SU-DHL-6 (cell line): ENCODE measurements at regions not wholly inside any gene's neighbourhood (a gene's known extent, or its start where the extent isn't known, plus 50 kb on each side); places are given as distances from the start of the nearest gene placed in this dataset.

ENCODE experiments used
- H2AFZ ChIP-seq: fragments of 200-600 bp; sonication (generic); 2 replicates; pipeline ENCODE4 v1.6.1; 2014; ENCODE audit warnings: low read depth, mild to moderate bottlenecking, moderate library complexity, mixed read lengths, antibody characterized with exemption, low read length; ENCODE audit not compliant: severe bottlenecking
- H3F3A ChIP-seq: fragments of 200-600 bp; shearing (Covaris generic); 2 replicates; pipeline ENCODE4 v1.6.0; 2016; ENCODE audit warnings: antibody characterized with exemption, mild to moderate bottlenecking; ENCODE audit not compliant: insufficient read depth
- H3K27ac ChIP-seq: fragments of 200-600 bp; sonication (generic); 2 replicates; pipeline ENCODE4 v1.5.1; 2016; ENCODE audit warnings: low read depth, mild to moderate bottlenecking, low read length, moderate library complexity, mixed read lengths
- H3K27me3 ChIP-seq: fragments of 200-600 bp; sonication (generic), shearing (Covaris generic); 2 replicates; pipeline ENCODE4 v1.6.0; 2014; ENCODE audit warnings: mild to moderate bottlenecking, low read length
- H3K36me3 ChIP-seq: fragments of 200-600 bp; sonication (generic); 2 replicates; pipeline ENCODE4 v1.6.1; 2014; ENCODE audit warnings: mild to moderate bottlenecking, low read length, mixed read lengths
- H3K4me2 ChIP-seq: fragments of 300-600, 200-600 bp; shearing (Covaris generic), sonication (generic); 2 replicates; pipeline ENCODE4 v1.6.0; 2014; ENCODE audit warnings: low read length, low read depth, mild to moderate bottlenecking; ENCODE audit not compliant: poor library complexity, severe bottlenecking
- H3K4me3 ChIP-seq: fragments of 200-600 bp; sonication (generic); 2 replicates; pipeline ENCODE4 v1.5.1; 2014; ENCODE audit warnings: antibody characterized with exemption, low read length, mild to moderate bottlenecking, mixed read lengths; ENCODE audit not compliant: insufficient read depth, poor library complexity, severe bottlenecking
- H3K79me2 ChIP-seq: fragments of 200-600 bp; sonication (generic); 2 replicates; pipeline ENCODE4 v1.6.1; 2014; ENCODE audit warnings: mild to moderate bottlenecking, low read length, moderate library complexity; ENCODE audit not compliant: insufficient read depth
- H3K9ac ChIP-seq: fragments of 200-600 bp; sonication (generic); 2 replicates; pipeline ENCODE4 v1.7.0; 2014; ENCODE audit warnings: mild to moderate bottlenecking, low read length
- H3K9me2 ChIP-seq: fragments of 200-600 bp; sonication (generic); replicated peaks from 2 replicates; pipeline ENCODE4 v1.6.1; 2014; ENCODE audit warnings: low read length; ENCODE audit not compliant: insufficient read depth
- H3K9me3 ChIP-seq: fragments of 200-600 bp; sonication (generic); 2 replicates; pipeline ENCODE4 v1.6.1; 2014; ENCODE audit warnings: low read length, mixed read lengths; ENCODE audit not compliant: insufficient read depth
- H4K20me1 ChIP-seq: fragments of 200-600 bp; sonication (generic); 2 replicates; pipeline ENCODE4 v1.6.1; 2014; ENCODE audit warnings: low read depth, mild to moderate bottlenecking, antibody characterized with exemption, low read length, moderate library complexity, mixed read lengths
- EZH2phosphoT487 ChIP-seq: fragments of 200-600 bp; sonication (generic), shearing (Covaris generic); conservative IDR thresholded peaks from 2 replicates; pipeline ENCODE4 v1.6.1; 2018; ENCODE audit warnings: mild to moderate bottlenecking, antibody characterized with exemption, low read length, moderate library complexity, mixed read lengths
- TF ChIP-seq, protein P1 (sequence below): fragments of 200-600 bp; sonication (generic); IDR thresholded peaks from one replicate; pipeline ENCODE4 v1.5.1; 2017; ENCODE audit warnings: antibody characterized with exemption, mild to moderate bottlenecking, low read length, moderate library complexity; ENCODE audit not compliant: insufficient read depth, poor library complexity, severe bottlenecking

DNA sequence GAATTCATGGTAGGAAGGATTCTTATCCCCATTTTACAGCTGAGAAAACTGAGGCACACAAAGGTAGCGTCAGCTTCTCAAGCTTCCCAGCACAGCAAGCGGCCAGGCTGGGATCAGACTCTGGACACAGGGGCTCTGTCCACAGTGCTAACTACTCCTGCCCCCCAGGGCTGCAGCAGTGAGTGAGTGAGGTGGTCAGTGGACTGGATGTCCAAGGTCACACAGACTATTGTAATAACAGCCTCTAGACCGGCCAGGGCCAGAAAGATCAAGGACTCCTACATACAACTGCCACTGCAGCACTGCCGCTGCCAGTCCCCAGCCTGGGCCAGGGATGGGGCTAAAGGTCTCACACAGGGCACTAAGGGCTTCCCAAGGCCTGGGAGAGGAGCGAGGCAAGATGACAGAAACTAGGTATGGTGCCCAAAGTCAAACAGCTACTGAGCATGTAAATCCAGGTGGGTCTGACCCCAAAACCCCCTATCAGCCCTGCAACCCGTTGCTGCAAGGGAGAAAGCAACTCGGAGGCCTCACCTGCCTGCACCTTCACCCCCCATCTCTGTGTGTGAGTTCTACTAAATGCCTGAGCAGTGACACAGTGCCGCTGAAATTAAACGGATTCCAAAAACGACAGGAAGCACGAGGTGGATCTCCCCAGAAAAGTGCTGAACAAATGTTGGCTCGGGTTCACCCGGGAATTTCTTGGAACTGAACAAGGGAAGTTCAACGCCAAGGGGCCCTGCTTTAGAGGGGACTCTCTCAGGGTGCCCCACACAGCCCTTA, 161.8 kb upstream of the GRK3 start:
- Histone ChIP-seq H3F3A (no peaks in the 10 kb centered on the region), H3K4me2 (no peak overlapping the region), H3K36me3 (no peaks in the 10 kb centered on the region), H3K9me3 (no peaks in the 10 kb centered on the region), H3K79me2 (peaks cover 5% of the 10 kb centered on the region; the same call in 1 of the 2 replicates), H3K9me2 (no peaks in the 10 kb centered on the region), H4K20me1 (no peaks in the 10 kb centered on the region), H3K9ac (no peak overlapping the region), H3K27me3 (no peaks in the 10 kb centered on the region), H2AFZ (no peak overlapping the region), H3K27ac (no peak overlapping the region), H3K4me3 (no peak overlapping the region)
- TF ChIP-seq, protein P1, sequence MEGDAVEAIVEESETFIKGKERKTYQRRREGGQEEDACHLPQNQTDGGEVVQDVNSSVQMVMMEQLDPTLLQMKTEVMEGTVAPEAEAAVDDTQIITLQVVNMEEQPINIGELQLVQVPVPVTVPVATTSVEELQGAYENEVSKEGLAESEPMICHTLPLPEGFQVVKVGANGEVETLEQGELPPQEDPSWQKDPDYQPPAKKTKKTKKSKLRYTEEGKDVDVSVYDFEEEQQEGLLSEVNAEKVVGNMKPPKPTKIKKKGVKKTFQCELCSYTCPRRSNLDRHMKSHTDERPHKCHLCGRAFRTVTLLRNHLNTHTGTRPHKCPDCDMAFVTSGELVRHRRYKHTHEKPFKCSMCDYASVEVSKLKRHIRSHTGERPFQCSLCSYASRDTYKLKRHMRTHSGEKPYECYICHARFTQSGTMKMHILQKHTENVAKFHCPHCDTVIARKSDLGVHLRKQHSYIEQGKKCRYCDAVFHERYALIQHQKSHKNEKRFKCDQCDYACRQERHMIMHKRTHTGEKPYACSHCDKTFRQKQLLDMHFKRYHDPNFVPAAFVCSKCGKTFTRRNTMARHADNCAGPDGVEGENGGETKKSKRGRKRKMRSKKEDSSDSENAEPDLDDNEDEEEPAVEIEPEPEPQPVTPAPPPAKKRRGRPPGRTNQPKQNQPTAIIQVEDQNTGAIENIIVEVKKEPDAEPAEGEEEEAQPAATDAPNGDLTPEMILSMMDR, result no peak
- no peak for TF ChIP-seq EZH2phosphoT487

DNA sequence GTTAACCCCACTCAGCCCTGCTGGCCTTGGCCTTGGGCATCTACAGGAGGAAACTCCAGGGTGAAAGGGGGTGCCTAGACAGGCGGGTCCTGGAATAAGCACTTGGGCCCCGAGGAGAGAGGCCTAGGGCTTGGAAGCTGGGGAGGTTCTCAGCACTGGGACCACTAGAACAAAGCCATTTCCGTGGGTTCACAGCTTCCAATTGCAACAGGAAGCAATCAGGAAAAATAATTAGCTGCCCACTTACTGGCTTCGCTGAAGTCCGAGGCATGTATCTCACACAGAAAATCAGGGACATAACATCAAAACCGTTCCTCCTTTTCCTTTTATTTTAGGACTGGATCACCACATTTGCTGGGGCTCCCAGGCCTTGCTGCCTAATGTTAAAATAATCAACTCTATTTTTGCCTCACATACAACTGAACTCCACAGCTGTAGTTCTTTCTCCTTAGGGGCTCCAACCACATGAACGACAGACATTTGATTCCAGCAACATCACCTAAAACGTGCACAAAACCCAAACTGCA, 161.1 kb upstream of the GRK3 start:
- no peaks in the 10 kb centered on the region for H3K36me3 ChIP-seq
- H3K79me2 ChIP-seq, result peaks cover 5% of the 10 kb centered on the region; the same call in 1 of the 2 replicates
- H3K4me2 ChIP-seq, result peak overlapping the region; percentile 73
- H3K9ac ChIP-seq, result no peak overlapping the region
- H3K27me3 ChIP-seq, result no peaks in the 10 kb centered on the region
- no peaks in the 10 kb centered on the region for H3K9me3 ChIP-seq
- TF ChIP-seq, protein P1, result no peak
- TF ChIP-seq EZH2phosphoT487, result no peak
- no peak overlapping the region for H2AFZ ChIP-seq
- no peaks in the 10 kb centered on the region for H3F3A ChIP-seq
- no peaks in the 10 kb centered on the region for H3K9me2 ChIP-seq
- no peaks in the 10 kb centered on the region for H4K20me1 ChIP-seq
- no peak overlapping the region for H3K4me3 ChIP-seq
- no peak overlapping the region for H3K27ac ChIP-seq

- Histone ChIP-seq H3K4me3 (peak overlapping the region; percentile 85), H3K36me3 (no peaks in the 10 kb centered on the region), H3K79me2 (peaks cover 5% of the 10 kb centered on the region; the same call in 1 of the 2 replicates), H3K4me2 (peak overlapping the region; percentile 73), H3K9ac (peak overlapping the region; percentile 66), H2AFZ (no peak overlapping the region), H3F3A (no peaks in the 10 kb centered on the region), H3K27ac (no peak overlapping the region), H3K9me2 (no peaks in the 10 kb centered on the region), H3K27me3 (no peaks in the 10 kb centered on the region), H3K9me3 (no peaks in the 10 kb centered on the region), H4K20me1 (no peaks in the 10 kb centered on the region)
- TF ChIP-seq, protein P1, result no peak
- no peak for TF ChIP-seq EZH2phosphoT487
Observed at GRCh38 chr22:25403811-25404471, 160.5 kb upstream of the GRK3 start.
